H1 (cell line): ENCODE measurements at regions not wholly inside any gene's neighbourhood (a gene's known extent, or its start where the extent isn't known, plus 50 kb on each side); places are given as distances from the start of the nearest gene placed in this dataset.

ENCODE experiments used
- BACH1 ChIP-seq: IDR thresholded peaks from 2 replicates; pipeline ENCODE4 v1.6.1; 2012; ENCODE audit warnings: low read length, improper control_type of control experiment
- CBX5 ChIP-seq: fragments of 300-800, 300-1000 bp; sonication (generic); IDR thresholded peaks from 2 replicates; pipeline ENCODE4 v1.7.1; 2016; ENCODE audit warnings: antibody characterized with exemption, low read length, low read depth
- CHD7 ChIP-seq: fragments of 300-600 bp; sonication (generic); IDR thresholded peaks from 2 replicates; pipeline ENCODE4 v1.7.1; 2012; ENCODE audit warnings: low read length, moderate library complexity, mild to moderate bottlenecking, inconsistent platforms; ENCODE audit not compliant: insufficient replicate concordance
- E2F6 ChIP-seq: IDR thresholded peaks from 2 replicates; pipeline ENCODE4 v1.6.1; 2012; ENCODE audit warnings: inconsistent platforms
- EGR1 ChIP-seq: IDR thresholded peaks from 2 replicates; pipeline ENCODE4 v1.6.1; 2011; ENCODE audit warnings: low read depth, low read length, borderline replicate concordance
- JUN ChIP-seq: IDR thresholded peaks from 2 replicates; pipeline ENCODE4 v1.6.1; 2011; ENCODE audit warnings: low read depth, mild to moderate bottlenecking, improper control_type of control experiment, low read length
- KDM4A ChIP-seq: IDR thresholded peaks from one replicate; pipeline ENCODE4 v1.7.1; 2012; ENCODE audit warnings: low read depth, mild to moderate bottlenecking, moderate library complexity, low read length, inconsistent platforms; ENCODE audit not compliant: severe bottlenecking
- MAFK ChIP-seq: IDR thresholded peaks from 2 replicates; pipeline ENCODE4 v1.6.1; 2012; ENCODE audit warnings: low read depth, mild to moderate bottlenecking, improper control_type of control experiment, low read length
- RNF2 ChIP-seq: fragments of 200-900, 300-1000 bp; sonication (generic); IDR thresholded peaks from 2 replicates; pipeline ENCODE4 v1.7.1; 2016; ENCODE audit warnings: borderline replicate concordance, low read depth, mild to moderate bottlenecking, antibody characterized with exemption, low read length; ENCODE audit not compliant: poor library complexity, severe bottlenecking; ENCODE audit errors: missing control alignments
- RXRA ChIP-seq: IDR thresholded peaks from 2 replicates; pipeline ENCODE4 v1.6.1; 2011; ENCODE audit warnings: low read depth, mild to moderate bottlenecking, low read length, moderate library complexity; ENCODE audit not compliant: insufficient read depth

DNA sequence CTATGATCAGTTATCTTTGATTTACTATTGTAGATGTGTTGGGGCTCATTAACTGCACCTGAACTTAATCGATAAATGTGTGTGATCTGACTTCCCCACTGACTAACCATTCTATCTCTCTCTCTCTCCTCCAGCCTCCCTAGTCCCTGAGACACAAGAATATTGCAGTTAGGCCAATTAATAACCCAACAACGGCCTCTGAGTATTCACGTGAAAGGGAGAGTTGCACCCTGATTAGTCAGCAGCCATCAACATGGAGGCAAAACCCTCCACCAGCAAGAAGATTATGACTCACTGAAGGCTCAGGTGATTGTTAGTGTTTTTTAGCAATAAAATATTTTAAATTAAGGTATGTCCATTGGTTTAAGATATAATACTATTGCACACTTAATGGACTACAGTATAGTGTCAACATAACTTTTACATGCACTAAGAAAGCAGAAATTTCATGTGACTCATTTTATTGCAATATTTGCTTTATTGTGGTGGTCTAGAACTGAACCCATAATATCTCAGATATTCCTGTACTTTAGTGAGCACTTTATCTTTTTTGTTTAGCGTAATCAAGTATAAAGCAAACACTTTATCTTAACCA is 77.1 kb upstream of the PTGDR start (continued):
- TF ChIP-seq CHD7 (no peak), CBX5 (no peak), RXRA (no peak), RNF2 (no peak), JUN (no peak), KDM4A (no peak), BACH1 (no peak), MAFK (no peak), E2F6 (no peak), EGR1 (no peak)
